Activated naive CD8-positive, alpha-beta T cell treated with anti-CD3 and anti-CD28 coated beads for 36 hours (primary cell): ENCODE measurements at regions not wholly inside any gene's neighbourhood (a gene's known extent, or its start where the extent isn't known, plus 50 kb on each side); places are given as distances from the start of the nearest gene placed in this dataset.

Source experiments
- DNase-seq: peaks from one replicate; pipeline ENCODE4 v3.0.0; 2021
- H3K27ac Mint-ChIP-seq: one replicate; pipeline ENCODE4 v1.8.0; 2022; ENCODE audit warnings: mild to moderate bottlenecking, moderate library complexity, mixed read lengths
- H3K27me3 Mint-ChIP-seq: one replicate; pipeline ENCODE4 v1.8.0; 2022; ENCODE audit warnings: mild to moderate bottlenecking, mixed read lengths
- H3K36me3 Mint-ChIP-seq: one replicate; pipeline ENCODE4 v1.8.0; 2021; ENCODE audit warnings: mild to moderate bottlenecking, mixed read lengths
- H3K4me1 Mint-ChIP-seq: one replicate; pipeline ENCODE4 v1.8.0; 2021; ENCODE audit warnings: mixed read lengths
- H3K4me3 Mint-ChIP-seq: one replicate; pipeline ENCODE4 v1.8.0; 2022; ENCODE audit warnings: mild to moderate bottlenecking, moderate library complexity, mixed read lengths
- H3K9me3 Mint-ChIP-seq: one replicate; pipeline ENCODE4 v1.8.0; 2022; ENCODE audit warnings: mixed read lengths

DNA sequence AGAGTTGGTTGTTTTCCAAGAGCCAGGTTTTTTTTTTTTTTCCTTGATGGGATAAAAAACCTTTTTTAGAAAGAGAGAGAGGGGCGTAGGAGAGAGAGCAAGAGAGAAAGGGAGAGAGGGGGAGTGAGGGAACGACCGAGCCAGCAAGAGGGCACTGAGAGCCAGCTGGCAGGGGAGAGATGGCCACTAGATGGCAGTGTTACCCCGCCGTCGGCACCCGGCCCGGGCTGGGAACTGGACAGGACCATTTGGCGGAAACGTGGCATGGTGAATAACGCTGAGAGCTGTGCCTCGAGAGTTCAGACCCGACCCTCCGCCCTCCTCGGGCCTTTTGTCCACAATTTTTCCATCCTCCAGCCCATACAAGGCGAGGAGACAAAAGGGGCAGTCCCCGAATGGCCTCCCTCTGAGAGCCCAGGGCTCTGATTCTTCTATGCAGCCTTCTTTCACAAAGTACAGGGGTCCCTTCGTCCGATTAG is 286.7 kb upstream of the VRK2 start:
- Mint-ChIP-seq H3K27ac (no peak overlapping the region), H3K27me3 (peaks cover 6% of the 10 kb centered on the region), H3K36me3 (no peaks in the 10 kb centered on the region), H3K9me3 (no peaks in the 10 kb centered on the region), H3K4me3 (peak overlapping the region; percentile 19), H3K4me1 (no peaks in the 10 kb centered on the region)
- DNase-seq = peak; percentile 77

DNA sequence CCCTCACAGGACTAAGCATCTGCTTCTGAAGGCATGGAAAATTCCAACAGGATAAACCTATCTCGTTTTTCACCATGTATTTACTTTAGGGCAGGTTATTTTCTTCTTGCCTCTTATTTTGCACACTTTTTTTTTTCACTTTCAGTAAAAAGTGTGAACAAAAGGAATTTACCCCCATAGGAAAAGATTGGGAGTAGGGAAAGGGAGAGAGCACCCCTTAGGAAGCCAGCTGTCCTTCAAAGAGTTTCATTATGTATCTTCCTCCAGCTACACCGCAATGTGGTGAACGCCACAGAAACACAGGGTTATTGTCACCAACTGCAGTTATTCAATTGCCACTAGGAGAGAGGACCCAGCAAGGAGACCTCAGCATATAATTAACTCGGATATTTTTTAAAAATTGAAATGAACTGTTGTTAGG is 286.2 kb upstream of the VRK2 start:
- Mint-ChIP-seq H3K27me3 (peaks cover 6% of the 10 kb centered on the region), H3K36me3 (no peaks in the 10 kb centered on the region), H3K27ac (no peak overlapping the region), H3K4me3 (no peak overlapping the region), H3K4me1 (no peaks in the 10 kb centered on the region), H3K9me3 (no peaks in the 10 kb centered on the region)
- DNase-seq = peak; percentile 1

DNA sequence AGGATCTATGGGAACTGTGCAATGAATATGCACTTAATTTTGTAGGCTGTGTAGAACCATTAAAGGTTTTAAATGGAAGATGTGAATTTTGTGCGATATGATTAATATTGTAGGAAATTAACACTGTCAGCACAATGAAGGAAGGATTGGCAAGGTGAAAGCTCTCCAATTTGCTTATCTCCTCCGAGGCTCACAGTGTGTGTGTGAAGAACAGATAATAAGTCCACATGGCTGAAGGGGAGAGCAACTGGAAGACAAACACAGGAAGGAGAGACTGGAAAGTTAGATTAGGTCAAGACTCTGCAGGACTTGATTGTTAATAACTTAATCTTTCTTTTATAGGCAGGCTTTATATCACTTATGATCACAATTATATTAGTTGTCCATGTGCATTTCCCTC is 269.7 kb upstream of the VRK2 start:
- no peaks in the 10 kb centered on the region for H3K36me3 Mint-ChIP-seq

DNA sequence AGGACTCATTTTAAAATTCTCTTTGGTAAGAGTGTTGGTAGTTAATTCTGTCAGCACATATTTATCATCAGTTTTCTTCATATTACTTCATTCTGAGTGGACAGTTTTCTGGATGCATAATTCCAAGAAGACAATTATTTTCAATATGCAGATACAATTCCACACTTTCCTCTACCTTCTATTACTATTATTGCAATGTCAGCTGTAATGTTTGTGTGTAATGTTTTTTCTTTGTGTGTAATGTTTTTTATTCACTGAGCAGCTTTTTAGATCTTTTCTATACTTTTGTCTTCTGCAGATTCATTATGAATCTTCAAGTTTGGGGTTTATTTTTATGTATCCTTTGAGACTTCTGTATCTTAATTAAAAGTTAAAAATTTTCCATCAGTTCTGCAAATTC is 264.0 kb upstream of the VRK2 start:
- no peaks in the 10 kb centered on the region for H3K9me3 Mint-ChIP-seq
- no peaks in the 10 kb centered on the region for H3K4me1 Mint-ChIP-seq
- H3K4me3 Mint-ChIP-seq = no peak overlapping the region
- no peaks in the 10 kb centered on the region for H3K27me3 Mint-ChIP-seq
- DNase-seq = no peak
- H3K36me3 Mint-ChIP-seq = no peaks in the 10 kb centered on the region
- H3K27ac Mint-ChIP-seq = no peak overlapping the region

More for the DNA sequence above, 269.7 kb upstream of the VRK2 start:
- DNase-seq = no peak
- H3K4me3 Mint-ChIP-seq = no peak overlapping the region
- no peaks in the 10 kb centered on the region for H3K9me3 Mint-ChIP-seq
- H3K4me1 Mint-ChIP-seq = no peaks in the 10 kb centered on the region
- no peak overlapping the region for H3K27ac Mint-ChIP-seq
- H3K27me3 Mint-ChIP-seq = no peaks in the 10 kb centered on the region

DNA sequence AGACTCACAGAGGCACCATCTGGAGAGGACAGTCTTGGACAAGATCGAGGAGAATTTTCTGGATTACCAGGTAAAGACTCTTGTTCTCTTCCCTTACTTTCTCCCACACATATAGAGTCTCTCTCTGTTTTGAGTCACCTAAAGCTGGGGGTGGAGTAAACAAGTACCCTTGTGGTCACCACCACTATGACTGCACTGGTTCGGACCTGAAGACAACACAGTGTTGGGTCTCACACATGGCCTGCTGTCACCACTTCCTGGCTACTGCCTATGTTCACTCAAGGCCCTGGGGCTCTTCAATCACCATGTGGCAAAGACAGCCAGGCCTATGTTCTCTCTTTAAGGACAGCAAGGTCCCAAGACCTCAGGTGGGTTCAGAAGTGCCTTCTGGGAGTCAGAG is 253.3 kb upstream of the VRK2 start:
- Mint-ChIP-seq H3K27ac (no peak overlapping the region), H3K36me3 (no peaks in the 10 kb centered on the region), H3K4me3 (no peak overlapping the region), H3K4me1 (no peaks in the 10 kb centered on the region), H3K9me3 (peaks cover 2% of the 10 kb centered on the region), H3K27me3 (no peaks in the 10 kb centered on the region)
- no peak for DNase-seq

DNA sequence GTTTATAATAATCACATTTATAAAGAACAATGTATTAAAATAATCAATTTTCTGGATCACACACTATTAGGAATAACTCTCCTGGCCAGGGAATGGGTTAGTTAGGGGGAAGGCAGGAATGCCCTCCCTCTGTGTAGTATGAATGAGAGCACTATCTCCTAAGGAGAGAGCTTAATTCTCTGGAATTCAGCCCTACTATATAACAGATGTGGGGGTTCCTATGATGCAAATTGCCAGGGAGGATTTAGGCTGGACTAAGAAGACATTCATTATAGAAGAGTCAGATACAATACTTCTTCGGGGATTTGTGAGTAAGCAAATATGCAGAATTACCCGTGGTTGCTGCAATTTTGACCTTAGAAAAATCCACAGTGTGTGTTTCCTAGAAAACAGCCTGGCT is 250.1 kb upstream of the VRK2 start:
- Mint-ChIP-seq H3K27me3 (no peaks in the 10 kb centered on the region), H3K4me1 (no peaks in the 10 kb centered on the region), H3K36me3 (no peaks in the 10 kb centered on the region)

DNA sequence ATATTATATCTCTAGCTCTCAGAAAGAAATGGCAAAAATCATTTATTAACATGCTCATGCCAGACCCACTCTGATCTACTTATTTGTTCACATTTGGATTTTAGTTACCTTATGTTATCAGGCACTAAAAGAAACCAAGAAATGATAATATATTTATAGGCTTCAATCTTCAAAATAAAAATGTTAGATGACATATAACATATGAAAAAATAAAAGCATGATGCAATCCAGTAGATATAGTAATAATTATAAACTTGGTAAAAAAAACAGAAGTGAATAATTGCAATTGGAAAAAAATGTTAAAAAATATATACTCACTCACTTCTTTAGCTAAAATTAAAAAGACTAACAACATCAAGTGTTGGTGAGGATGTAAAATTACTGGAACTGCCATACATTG is 248.3 kb upstream of the VRK2 start:
- H3K27me3 Mint-ChIP-seq = no peaks in the 10 kb centered on the region
- H3K9me3 Mint-ChIP-seq = peaks cover 4% of the 10 kb centered on the region
- no peak overlapping the region for H3K4me3 Mint-ChIP-seq
- no peak for DNase-seq
- no peaks in the 10 kb centered on the region for H3K36me3 Mint-ChIP-seq
- no peaks in the 10 kb centered on the region for H3K4me1 Mint-ChIP-seq
- H3K27ac Mint-ChIP-seq = no peak overlapping the region

More for the DNA sequence above, 250.1 kb upstream of the VRK2 start:
- no peak overlapping the region for H3K4me3 Mint-ChIP-seq
- peaks cover 6% of the 10 kb centered on the region for H3K9me3 Mint-ChIP-seq
- DNase-seq = no peak
- no peak overlapping the region for H3K27ac Mint-ChIP-seq

DNA sequence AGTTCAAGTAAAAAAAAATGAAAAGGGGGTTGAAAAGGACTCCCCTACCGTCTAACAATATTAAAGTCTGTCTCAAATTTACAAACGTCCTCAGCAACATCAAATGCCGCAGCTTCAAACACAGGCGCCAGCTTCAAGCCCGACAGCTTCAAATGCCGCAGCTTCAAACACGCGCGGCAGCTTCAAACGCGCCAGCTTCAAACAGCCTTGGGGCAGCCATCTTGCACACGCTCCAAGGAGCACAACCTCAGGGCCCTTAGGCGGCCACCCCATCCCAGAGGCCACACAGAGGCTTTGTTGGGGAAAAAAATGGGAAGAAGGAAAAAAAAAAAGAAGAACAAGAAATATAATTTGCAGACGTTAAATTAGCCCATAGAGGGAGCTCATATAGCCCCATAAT is 244.4 kb upstream of the VRK2 start:
- no peak for DNase-seq
- H3K27me3 Mint-ChIP-seq = no peaks in the 10 kb centered on the region
- no peaks in the 10 kb centered on the region for H3K4me1 Mint-ChIP-seq
- no peak overlapping the region for H3K27ac Mint-ChIP-seq
- H3K4me3 Mint-ChIP-seq = no peak overlapping the region
- H3K9me3 Mint-ChIP-seq = peaks cover 4% of the 10 kb centered on the region
- H3K36me3 Mint-ChIP-seq = no peaks in the 10 kb centered on the region

DNA sequence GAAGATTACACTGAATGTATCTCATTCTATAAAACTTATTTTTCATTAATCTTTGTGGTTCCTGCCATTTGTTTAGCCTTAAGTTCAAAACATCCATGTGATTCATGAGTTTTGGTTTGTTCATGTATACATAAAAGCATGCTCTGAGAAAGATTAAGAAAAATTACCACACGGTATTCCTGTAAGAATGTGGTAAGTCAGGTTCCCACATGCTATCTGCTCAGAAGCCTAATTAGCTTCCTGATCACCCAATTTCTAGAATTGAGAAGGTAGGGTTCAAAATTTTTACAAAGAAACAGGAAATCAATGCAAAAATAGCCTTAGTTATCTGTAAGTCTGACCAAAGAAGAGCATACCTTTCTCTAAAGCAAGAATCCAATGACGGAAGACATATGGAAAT is 241.6 kb upstream of the VRK2 start:
- peaks cover 3% of the 10 kb centered on the region for H3K4me1 Mint-ChIP-seq
- H3K9me3 Mint-ChIP-seq = no peaks in the 10 kb centered on the region
- H3K36me3 Mint-ChIP-seq = no peaks in the 10 kb centered on the region
- H3K27ac Mint-ChIP-seq = no peak overlapping the region
- no peak for DNase-seq
- no peak overlapping the region for H3K4me3 Mint-ChIP-seq
- H3K27me3 Mint-ChIP-seq = peaks cover 3% of the 10 kb centered on the region

DNA sequence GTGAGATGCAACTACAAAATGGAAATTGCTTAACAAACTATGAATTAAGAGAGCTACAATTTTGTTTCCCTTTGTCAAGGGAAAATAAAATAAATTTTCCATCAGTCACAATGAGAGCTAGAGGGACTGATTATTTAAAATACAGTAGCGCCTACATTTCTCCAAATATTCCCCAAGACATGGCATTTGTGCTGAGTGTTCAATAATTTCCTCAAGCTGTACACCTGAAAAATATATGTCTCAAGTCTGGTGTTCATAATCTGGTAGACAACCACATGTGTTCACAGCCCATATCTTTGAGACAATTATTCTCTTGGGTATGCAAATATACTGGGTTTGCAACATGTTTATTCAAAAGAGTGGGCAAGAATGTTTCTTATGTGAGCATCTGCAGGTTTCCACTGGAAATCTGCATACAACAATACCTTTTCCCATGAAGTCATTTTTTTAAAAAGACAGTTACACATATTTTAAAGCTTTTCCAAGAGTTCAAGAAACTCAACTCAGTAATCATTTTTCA is 240.1 kb upstream of the VRK2 start:
- Mint-ChIP-seq H3K9me3 (no peaks in the 10 kb centered on the region), H3K27me3 (peaks cover 3% of the 10 kb centered on the region)

DNA sequence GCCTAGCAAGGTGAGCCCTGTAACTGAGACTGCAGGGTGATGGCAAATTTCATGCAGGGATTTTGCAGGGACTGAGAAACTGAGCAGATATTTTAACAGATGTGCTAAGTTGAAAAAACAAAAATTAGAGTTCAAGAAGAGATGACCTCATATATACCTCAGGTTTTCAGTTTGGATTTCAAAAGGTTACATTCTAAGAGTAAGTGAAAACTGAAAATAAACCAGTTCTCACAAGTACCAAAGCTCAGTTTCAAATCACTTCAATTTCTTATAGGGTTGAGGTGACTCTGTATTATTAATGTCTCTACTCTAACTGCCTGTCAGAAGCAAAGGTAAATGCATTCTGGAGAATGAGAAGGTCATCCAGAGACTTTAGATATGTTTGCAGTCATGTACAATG is 237.4 kb upstream of the VRK2 start:
- DNase-seq = no peak
- H3K4me3 Mint-ChIP-seq = no peak overlapping the region
- no peaks in the 10 kb centered on the region for H3K9me3 Mint-ChIP-seq
- H3K27ac Mint-ChIP-seq = no peak overlapping the region
- peaks cover 3% of the 10 kb centered on the region for H3K4me1 Mint-ChIP-seq
- peaks cover 3% of the 10 kb centered on the region for H3K27me3 Mint-ChIP-seq
- H3K36me3 Mint-ChIP-seq = no peaks in the 10 kb centered on the region

More for the DNA sequence above, 240.1 kb upstream of the VRK2 start:
- Mint-ChIP-seq H3K36me3 (no peaks in the 10 kb centered on the region), H3K4me1 (peaks cover 3% of the 10 kb centered on the region), H3K27ac (no peak overlapping the region), H3K4me3 (no peak overlapping the region)
- DNase-seq = no peak

DNA sequence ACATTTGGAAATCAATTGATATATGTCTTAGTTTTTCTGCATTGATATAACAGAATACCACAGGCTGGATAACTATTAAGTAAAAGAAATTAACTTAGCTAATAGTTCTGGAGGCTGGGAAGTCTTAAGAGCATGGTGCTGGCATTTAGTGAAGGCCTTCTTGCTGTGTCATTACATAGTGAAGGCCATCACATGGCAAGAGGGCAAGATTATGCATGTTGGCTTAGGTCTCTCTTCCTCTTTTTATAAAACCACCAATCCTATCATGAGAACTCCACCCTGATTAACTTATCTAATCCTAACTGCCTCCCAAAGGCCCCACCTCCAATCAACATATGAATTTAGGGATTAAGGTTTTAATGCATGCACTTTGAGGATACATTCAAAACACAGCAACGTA is 225.5 kb upstream of the VRK2 start:
- Mint-ChIP-seq H3K4me1 (no peaks in the 10 kb centered on the region), H3K27ac (no peak overlapping the region), H3K27me3 (no peaks in the 10 kb centered on the region), H3K4me3 (no peak overlapping the region), H3K9me3 (peaks cover 4% of the 10 kb centered on the region), H3K36me3 (no peaks in the 10 kb centered on the region)
- no peak for DNase-seq

DNA sequence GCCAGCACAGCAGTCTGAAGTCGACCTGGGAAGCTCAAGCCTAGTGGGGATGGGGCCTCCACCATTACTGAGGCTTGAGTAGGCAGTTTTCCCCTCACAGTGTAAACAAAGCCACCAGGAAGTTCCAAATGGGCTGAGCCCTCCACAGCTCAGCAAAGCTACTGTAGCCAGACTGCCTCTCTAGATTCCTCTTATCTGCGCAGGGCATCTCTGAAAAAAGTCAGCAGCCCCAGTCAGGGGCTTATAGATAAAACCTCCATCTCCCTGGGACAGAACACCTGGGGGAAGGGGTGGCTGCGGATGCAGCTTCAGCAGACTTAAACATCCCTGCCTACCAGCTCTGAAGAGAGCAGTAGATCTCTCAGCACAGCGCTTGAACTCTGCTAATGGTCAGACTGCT is 218.4 kb upstream of the VRK2 start:
- no peaks in the 10 kb centered on the region for H3K27me3 Mint-ChIP-seq
- H3K4me1 Mint-ChIP-seq = no peaks in the 10 kb centered on the region
- H3K36me3 Mint-ChIP-seq = no peaks in the 10 kb centered on the region
- H3K27ac Mint-ChIP-seq = no peak overlapping the region
- DNase-seq = no peak
- peaks cover 21% of the 10 kb centered on the region for H3K9me3 Mint-ChIP-seq
- no peak overlapping the region for H3K4me3 Mint-ChIP-seq

DNA sequence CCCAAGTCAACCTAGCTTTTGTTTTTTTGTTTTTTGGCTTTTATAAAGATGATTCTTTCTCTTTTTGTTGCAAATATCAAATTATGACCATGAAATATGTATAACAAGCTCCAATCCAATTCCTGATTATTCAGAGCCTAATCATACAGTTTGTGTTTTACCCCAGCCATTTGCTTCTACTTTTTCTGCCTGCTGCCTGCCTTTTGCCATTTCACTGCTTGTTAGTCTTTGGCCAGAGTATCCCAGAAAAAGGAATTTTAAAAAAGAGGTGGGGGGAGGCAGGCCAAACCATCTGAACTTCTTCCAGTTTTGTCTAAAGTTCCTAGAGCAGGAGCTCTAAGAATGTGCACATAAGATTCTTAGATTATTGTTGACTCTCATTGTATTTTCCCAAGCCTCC is 211.9 kb upstream of the VRK2 start:
- Mint-ChIP-seq H3K36me3 (no peaks in the 10 kb centered on the region), H3K27ac (no peak overlapping the region), H3K9me3 (peaks cover 10% of the 10 kb centered on the region), H3K27me3 (no peaks in the 10 kb centered on the region), H3K4me3 (no peak overlapping the region), H3K4me1 (no peaks in the 10 kb centered on the region)
- no peak for DNase-seq

DNA sequence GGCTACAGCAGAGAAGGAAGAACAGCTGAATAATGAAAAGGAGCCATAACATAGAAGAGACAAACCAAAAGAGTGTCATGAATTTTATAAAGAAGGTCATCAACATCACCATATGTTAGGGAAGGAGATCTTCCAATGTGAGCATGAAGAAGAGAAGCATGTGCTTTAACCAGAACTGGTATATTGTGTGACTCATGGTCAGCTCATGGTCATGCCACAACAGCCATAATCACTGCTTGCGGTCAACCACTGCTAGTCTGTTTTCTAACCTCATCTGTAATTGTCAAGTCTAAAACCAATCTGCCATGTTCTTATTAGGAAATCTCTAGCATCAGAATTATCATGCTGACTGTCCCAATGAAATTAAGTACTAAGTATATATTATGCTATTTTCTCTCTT is 204.1 kb upstream of the VRK2 start:
- Mint-ChIP-seq H3K4me3 (no peak overlapping the region), H3K9me3 (peaks cover 4% of the 10 kb centered on the region), H3K27me3 (no peaks in the 10 kb centered on the region), H3K4me1 (no peaks in the 10 kb centered on the region), H3K27ac (no peak overlapping the region), H3K36me3 (no peaks in the 10 kb centered on the region)
- DNase-seq = no peak

DNA sequence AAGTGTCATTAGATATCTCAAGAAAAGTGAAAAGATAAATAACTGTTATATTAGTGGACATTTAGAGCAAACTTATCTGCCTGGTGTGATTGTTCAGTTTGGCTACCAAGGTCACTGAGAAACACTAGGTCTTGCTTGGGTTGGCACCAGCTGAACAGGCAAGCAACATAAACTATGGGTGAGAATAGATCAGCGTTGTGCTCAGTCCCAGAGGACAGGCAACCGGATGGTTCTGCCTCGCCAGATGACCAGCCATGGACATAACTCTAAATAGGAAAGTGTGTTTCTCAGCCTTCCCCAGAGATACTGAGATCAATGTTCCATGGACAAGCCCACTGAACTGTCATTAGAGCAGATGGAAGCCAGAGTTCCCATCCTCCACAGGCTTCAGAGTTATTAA is 203.4 kb upstream of the VRK2 start:
- Mint-ChIP-seq H3K4me3 (no peak overlapping the region), H3K27ac (no peak overlapping the region)

DNA sequence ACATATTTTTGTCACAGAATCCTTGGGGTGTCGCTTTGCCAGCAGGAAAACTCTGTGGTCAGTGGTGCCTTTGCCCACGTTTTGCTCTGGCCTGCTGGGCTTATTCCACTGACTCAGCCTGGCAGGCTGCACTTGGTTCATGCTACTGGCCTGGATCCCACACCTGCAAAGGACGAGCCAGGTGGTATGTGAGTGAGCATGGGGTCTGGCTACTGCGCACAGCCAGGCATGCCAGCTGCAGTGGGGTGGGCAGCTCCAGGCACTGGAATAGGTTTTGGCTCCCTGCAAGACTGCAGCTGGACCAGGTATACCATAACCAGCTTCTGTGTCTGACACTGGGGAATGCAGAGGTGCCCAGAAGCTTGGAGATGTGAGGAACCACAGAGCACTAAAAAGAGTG is 197.9 kb upstream of the VRK2 start:
- no peaks in the 10 kb centered on the region for H3K4me1 Mint-ChIP-seq
- H3K9me3 Mint-ChIP-seq = peaks cover 4% of the 10 kb centered on the region
- no peaks in the 10 kb centered on the region for H3K27me3 Mint-ChIP-seq
- H3K27ac Mint-ChIP-seq = no peak overlapping the region
- no peak for DNase-seq
- no peaks in the 10 kb centered on the region for H3K36me3 Mint-ChIP-seq
- H3K4me3 Mint-ChIP-seq = no peak overlapping the region

More for the DNA sequence above, 203.4 kb upstream of the VRK2 start:
- Mint-ChIP-seq H3K36me3 (no peaks in the 10 kb centered on the region), H3K27me3 (no peaks in the 10 kb centered on the region), H3K4me1 (no peaks in the 10 kb centered on the region), H3K9me3 (peaks cover 4% of the 10 kb centered on the region)
- DNase-seq = no peak
